Lung (tissue), 11 donors: ENCODE measurements at regions not wholly inside any gene's neighbourhood (a gene's known extent, or its start where the extent isn't known, plus 50 kb on each side); places are given as distances from the start of the nearest gene placed in this dataset.

ENCODE experiments used
- ATAC-seq: fragments of 200-7000 bp; cut with Tn5 transposase; one replicate; pipeline ENCODE4 v1.9.1; 2020; ENCODE audit warnings: moderate number of reproducible peaks; ENCODE audit not compliant: insufficient read depth, low FRiP score
- DNase-seq, 3 donors: peaks; one replicate each; pipeline ENCODE4 v3.0.0-alpha.2; 2013 to 2017
- H3K27ac ChIP-seq, 2 donors: one replicate each; pipeline ENCODE4 v1.5.1; 2013; ENCODE audit warnings: mild to moderate bottlenecking in 2 of 2, moderate library complexity in 2 of 2, control low read depth in 1 of 2, inconsistent platforms in 1 of 2, low read depth in 1 of 2, low read length in 1 of 2
- H3K27me3 ChIP-seq, 3 donors: one replicate each; pipeline ENCODE4 v1.5.1; 2013; ENCODE audit warnings: low read length in 2 of 3; ENCODE audit not compliant: control insufficient read depth in 3 of 3, insufficient read depth in 3 of 3
- H3K36me3 ChIP-seq, 4 donors: one replicate each; pipeline ENCODE4 v1.5.1; 2013; ENCODE audit warnings: low read length in 4 of 4, mild to moderate bottlenecking in 1 of 4, moderate library complexity in 1 of 4; ENCODE audit not compliant: control insufficient read depth in 4 of 4, insufficient read depth in 4 of 4
- H3K4me1 ChIP-seq, 5 donors: one replicate each; pipeline ENCODE4 v1.5.1; 2013; ENCODE audit warnings: low read length in 5 of 5, mild to moderate bottlenecking in 2 of 5, moderate library complexity in 1 of 5; ENCODE audit not compliant: control insufficient read depth in 5 of 5, insufficient read depth in 5 of 5
- H3K4me3 ChIP-seq: one replicate; pipeline ENCODE4 v1.5.1; 2013; ENCODE audit warnings: mild to moderate bottlenecking, control low read depth, moderate library complexity
- H3K9ac ChIP-seq, 2 donors: one replicate each; pipeline ENCODE4 v1.5.1; 2013; ENCODE audit warnings: low read length in 2 of 2, control low read depth in 1 of 2; ENCODE audit not compliant: insufficient read depth in 1 of 2
- H3K9me3 ChIP-seq, 4 donors: one replicate each; pipeline ENCODE4 v1.5.1; 2013; ENCODE audit warnings: low read length in 3 of 4, mild to moderate bottlenecking in 1 of 4, moderate library complexity in 1 of 4; ENCODE audit not compliant: control insufficient read depth in 4 of 4, insufficient read depth in 3 of 4
- CTCF ChIP-seq: IDR thresholded peaks from 2 replicates; pipeline ENCODE4 v1.5.1; 2012; ENCODE audit warnings: mild to moderate bottlenecking; ENCODE audit errors: control extremely low read depth, extremely low read depth
- WGBS, 2 donors: extraction: QIAGEN DNeasy Blood & Tissue Kit; methylation state at CpG; one replicate each; pipeline ENCODE4 v1.1.7; 2013; 5-methylcytosine and 5-hydroxymethylcytosine counted together
- donor health status: control.
- donor health status: control.
- donor health status: Bipolar disorder and iron deficiency.
- donor health status: healthy.
- donor health status: DM: yes; HTN: yes; CAD: no.

- no peak for TF ChIP-seq CTCF
- 75 to 81% methylated on average over 2 of the region's 2 CpGs for WGBS, 2 donors
- Histone ChIP-seq H3K27ac (no peak overlapping the region), H3K9me3 (peaks cover 0 to 4% (median 1%) of the 10 kb centered on the region in 4 donors), H3K4me1 (no peaks in the 10 kb centered on the region), H3K27me3 (no peaks in the 10 kb centered on the region), H3K36me3 (no peaks in the 10 kb centered on the region), H3K9ac (no peak overlapping the region), H3K4me3 (no peak overlapping the region)
- ATAC-seq (no peak), DNase-seq (no peak)
These were observed 182.4 kb upstream of the TOM1L1 start for GRCh38 chr17:54718286-54718685.

DNA sequence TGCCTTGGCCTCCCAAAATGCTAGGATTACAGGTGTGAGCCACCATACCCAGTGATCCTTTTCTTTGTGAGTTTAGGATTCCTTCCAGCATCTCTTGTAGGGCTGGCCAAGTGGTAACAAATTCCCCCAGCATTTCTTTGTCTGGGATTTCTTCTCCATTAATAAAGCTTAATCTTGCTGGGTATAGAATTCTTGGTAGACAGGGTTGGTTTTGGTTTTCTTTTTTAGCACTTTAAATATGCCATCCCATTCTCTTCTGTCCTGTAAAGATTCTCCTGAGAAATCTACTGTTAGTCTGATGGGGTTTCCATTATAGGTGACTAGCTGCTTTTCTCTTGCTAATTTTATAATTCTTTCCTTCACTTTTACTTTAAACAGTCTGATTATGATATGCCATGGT lies 173.0 kb upstream of the TOM1L1 start:
- Histone ChIP-seq H3K27ac (no peak overlapping the region), H3K9me3 (peaks cover 3 to 15% (median 9%) of the 10 kb centered on the region in 4 donors), H3K4me3 (no peak overlapping the region), H3K9ac (no peak overlapping the region), H3K4me1 (no peaks in the 10 kb centered on the region), H3K36me3 (no peaks in the 10 kb centered on the region), H3K27me3 (no peaks in the 10 kb centered on the region)
- no peak for DNase-seq
- ATAC-seq, result no peak
- no peak for TF ChIP-seq CTCF

GRCh38 chr17:54736573-54736972 lies 164.1 kb upstream of the TOM1L1 start:
- ATAC-seq (no peak), DNase-seq (no peak)
- no peak overlapping the region for H3K27ac ChIP-seq
- H3K4me3 ChIP-seq, result no peak overlapping the region
- no peak overlapping the region for H3K9ac ChIP-seq
- no peak for TF ChIP-seq CTCF
- H3K4me1 ChIP-seq, result no peaks in the 10 kb centered on the region
- H3K27me3 ChIP-seq, result no peaks in the 10 kb centered on the region
- H3K9me3 ChIP-seq, result peaks cover 0 to 4% (median 3%) of the 10 kb centered on the region in 4 donors
- no peaks in the 10 kb centered on the region for H3K36me3 ChIP-seq

DNA sequence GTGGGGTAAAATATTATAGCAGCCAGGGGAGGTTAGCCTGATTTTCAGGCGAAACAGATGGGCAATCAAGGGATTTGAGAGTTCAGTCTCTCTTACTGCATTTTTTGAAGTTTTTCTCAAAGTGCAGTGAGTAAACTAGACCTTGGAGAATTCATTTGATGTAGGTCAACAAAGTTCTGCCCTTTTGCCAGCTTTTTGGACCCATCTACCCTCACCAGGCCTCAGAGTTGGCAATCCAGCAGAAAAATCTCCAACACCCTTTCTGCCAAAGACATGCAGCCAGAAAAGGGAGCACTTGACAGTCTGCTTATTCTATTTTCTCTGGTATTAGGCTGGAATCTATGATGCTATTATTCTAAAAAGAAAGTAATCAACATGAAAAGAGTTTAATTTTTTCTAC lies 162.2 kb upstream of the TOM1L1 start:
- 69 to 84% methylated on average over 1 of the region's 1 CpG for WGBS, 2 donors
- no peak overlapping the region for H3K9ac ChIP-seq
- DNase-seq (no peak), ATAC-seq (no peak)
- H3K27ac ChIP-seq, result no peak overlapping the region
- no peak overlapping the region for H3K4me3 ChIP-seq
- H3K27me3 ChIP-seq, result no peaks in the 10 kb centered on the region
- H3K4me1 ChIP-seq, result no peaks in the 10 kb centered on the region
- H3K9me3 ChIP-seq, result no peaks in the 10 kb centered on the region
- H3K36me3 ChIP-seq, result no peaks in the 10 kb centered on the region
- no peak for TF ChIP-seq CTCF
